ENCODE measurements at regions not wholly inside any gene's neighbourhood (a gene's known extent, or its start where the extent isn't known, plus 50 kb on each side); places are given as distances from the start of the nearest gene placed in this dataset.

DNA sequence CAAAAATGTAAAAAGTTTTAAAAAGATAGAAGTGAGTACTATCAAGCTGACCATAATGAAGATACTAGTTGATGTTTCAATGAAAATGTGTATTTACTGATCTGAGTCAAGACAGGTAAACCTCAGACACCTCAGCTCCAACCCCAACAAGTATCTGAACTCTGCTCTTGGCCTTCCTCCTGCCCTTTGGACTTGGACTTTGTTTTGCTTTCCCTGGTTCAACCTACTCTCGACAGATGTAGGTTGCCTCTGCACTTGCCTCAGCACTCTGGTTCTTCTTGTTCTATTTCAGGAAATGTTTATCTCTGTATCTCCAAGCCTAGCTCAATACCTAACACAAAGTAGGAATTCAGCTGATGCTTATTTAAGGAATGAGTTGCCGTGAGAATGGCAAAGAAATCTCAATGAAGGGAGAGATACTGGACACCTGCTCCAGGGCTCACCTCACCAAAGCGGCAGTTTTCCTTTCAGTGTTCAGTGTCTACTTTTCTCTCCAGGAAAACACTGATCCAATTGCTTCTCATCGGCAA is 248.8 kb upstream of the CTAGE1 start:
- TF ChIP-seq, protein P1, sequence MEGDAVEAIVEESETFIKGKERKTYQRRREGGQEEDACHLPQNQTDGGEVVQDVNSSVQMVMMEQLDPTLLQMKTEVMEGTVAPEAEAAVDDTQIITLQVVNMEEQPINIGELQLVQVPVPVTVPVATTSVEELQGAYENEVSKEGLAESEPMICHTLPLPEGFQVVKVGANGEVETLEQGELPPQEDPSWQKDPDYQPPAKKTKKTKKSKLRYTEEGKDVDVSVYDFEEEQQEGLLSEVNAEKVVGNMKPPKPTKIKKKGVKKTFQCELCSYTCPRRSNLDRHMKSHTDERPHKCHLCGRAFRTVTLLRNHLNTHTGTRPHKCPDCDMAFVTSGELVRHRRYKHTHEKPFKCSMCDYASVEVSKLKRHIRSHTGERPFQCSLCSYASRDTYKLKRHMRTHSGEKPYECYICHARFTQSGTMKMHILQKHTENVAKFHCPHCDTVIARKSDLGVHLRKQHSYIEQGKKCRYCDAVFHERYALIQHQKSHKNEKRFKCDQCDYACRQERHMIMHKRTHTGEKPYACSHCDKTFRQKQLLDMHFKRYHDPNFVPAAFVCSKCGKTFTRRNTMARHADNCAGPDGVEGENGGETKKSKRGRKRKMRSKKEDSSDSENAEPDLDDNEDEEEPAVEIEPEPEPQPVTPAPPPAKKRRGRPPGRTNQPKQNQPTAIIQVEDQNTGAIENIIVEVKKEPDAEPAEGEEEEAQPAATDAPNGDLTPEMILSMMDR (conservative IDR thresholded peaks at IDR 0.05; ENCODE audit: low read length), result no peak
- H3K4me3 ChIP-seq (ENCODE audit: low read length), result no peak overlapping the region
- DNase-seq (ENCODE audit: low read depth), result no peak

DNA sequence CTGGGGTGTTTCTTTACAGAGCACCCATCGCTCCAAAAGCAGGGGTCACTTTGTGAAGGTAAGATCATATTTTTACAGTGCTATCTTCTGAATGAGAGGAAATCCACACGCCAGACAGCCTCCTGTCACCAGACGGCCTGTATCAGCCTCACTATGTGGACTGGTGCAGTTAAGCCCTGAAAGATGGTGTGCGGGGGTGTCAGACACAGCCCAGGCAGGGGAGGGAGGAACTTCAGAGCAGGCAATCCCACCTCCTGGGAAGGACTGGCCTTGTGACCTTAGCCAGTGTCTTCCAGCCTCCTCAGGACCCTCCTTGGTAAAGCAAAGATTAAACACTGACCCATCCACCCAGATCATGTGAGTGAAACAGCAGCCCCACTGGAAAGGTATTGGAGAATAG is 249.4 kb upstream of the CTAGE1 start:
- no peak for DNase-seq (ENCODE audit: low read depth)
- TF ChIP-seq, protein P1 (conservative IDR thresholded peaks at IDR 0.05; ENCODE audit: low read length), result no peak
- H3K4me3 ChIP-seq (ENCODE audit: low read length), result no peak overlapping the region

DNA sequence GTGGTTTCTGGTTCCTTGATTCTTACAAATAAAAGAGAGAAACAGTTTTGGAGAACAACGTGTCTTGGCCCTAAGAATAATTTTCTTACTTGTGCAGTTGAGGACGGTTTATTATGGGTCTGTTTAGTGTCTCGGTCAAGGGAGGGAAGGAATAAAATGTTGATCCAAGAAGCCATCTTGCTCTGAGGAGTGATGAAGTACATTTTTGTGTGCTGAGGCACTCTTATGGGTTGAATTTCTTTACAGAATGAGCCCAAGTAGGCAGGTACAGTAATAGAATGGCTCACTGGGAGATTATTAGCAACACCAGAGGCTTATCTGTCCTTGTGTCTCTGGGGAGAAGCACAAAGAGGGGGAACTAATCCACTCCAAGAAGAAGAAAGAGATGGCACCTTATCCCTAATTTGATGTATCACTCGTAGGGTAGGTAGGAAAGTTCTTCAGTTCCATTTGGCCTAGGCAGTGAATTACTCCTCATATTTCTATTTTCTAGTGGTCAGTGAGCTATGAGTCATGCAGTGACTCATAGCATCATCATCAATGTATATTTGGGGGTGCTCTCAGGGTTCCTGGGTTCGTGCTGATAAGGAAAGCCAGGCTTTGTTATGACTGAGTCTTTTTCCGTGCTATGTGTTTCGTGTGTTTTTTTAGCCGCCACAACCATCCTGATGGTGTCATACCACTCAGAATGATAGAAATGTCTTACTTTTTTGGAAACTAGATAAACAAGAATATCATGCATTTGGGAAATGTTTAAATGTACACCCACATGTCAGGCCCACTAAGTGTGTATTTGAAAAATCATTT is 250.1 kb upstream of the CTAGE1 start:
- TF ChIP-seq, protein P1 (conservative IDR thresholded peaks at IDR 0.05; ENCODE audit: low read length), result no peak
- peak; percentile 67 for DNase-seq (ENCODE audit: low read depth)
- no peak overlapping the region for H3K4me3 ChIP-seq (ENCODE audit: low read length)

DNA sequence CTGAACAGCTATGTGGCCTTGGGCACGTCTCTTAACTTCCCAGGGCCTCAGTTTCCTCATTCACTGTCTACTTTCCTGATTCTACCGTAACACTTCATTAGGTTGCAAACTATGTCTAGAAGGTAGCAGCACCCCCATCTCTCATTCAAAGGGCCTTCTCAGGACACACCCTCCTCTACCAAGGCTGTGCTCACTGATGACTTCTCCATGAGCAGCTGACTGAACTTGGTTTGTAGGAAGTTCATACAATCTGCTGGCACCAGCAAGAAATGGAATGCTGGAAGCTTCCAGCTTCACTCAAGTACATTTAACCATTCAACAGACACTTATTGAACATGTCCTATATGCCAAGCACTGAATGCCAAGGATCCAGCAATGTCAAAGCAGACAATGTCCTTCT is 250.8 kb upstream of the CTAGE1 start:
- DNase-seq (ENCODE audit: low read depth), result peak; percentile 12
- TF ChIP-seq, protein P1 (conservative IDR thresholded peaks at IDR 0.05; ENCODE audit: low read length), result no peak
- no peak overlapping the region for H3K4me3 ChIP-seq (ENCODE audit: low read length)

DNA sequence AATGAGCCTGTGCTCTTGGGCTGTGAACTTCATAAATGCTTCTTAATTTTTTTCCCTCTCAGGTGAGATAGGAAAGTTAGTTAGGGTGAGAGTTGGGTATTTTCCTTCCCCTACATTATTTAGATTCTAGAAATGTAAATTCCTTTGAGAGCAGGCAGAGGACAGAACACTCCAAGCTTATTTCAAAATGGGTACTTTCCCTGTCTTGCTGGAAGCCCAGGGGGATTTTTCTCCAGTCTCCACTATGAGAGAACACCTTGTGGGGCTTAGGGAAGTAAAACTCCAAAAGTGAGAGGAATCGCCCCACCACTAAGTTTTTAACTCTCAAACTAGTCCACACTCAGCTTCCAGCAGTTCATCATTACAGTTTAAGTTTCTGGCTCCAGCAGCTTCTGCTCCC is 253.2 kb upstream of the CTAGE1 start:
- H3K4me3 ChIP-seq (ENCODE audit: low read length), result no peak overlapping the region
- TF ChIP-seq, protein P1 (conservative IDR thresholded peaks at IDR 0.05; ENCODE audit: low read length), result no peak
- no peak for DNase-seq (ENCODE audit: low read depth)

DNA sequence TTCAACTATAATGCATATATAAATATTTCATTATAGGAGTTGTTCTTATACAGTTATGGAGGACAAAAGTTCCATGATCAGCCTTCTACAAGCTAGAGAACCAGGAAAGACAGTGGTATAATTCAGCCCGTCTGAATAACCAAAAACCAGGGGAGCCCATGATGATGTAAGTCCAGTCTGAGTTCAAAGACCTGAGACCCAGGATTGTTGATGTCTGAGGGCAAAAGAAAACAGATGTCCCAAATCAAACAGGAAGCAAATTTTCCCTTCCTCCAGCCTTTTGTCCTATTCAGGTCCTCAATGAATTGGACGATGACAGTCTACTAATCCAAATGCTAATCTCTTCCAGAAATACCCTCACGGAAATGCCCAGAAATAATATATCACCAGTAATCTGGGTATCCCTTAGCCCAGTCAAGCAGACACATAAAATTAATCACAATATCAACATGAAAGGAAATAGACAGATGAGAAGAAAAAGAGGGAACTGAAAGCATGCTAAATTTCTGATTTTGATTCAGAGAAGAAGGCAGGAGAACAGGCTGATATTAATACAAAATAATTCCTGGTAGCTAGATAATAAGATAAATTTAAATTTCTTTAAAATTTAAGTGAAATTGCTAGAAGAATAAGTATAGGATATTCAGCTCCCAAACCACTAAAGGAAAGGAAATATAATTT is 255.6 kb upstream of the CTAGE1 start:
- TF ChIP-seq, protein P1 (conservative IDR thresholded peaks at IDR 0.05; ENCODE audit: low read length), result no peak
- DNase-seq (ENCODE audit: low read depth), result no peak
- no peak overlapping the region for H3K4me3 ChIP-seq (ENCODE audit: low read length)
